ENCODE measurements at regions not wholly inside any gene's neighbourhood (a gene's known extent, or its start where the extent isn't known, plus 50 kb on each side); places are given as distances from the start of the nearest gene placed in this dataset.

GRCh38 chr9:80796632-80797031 is 892.7 kb downstream of the TLE1 start:
- DNase-seq, result no peak
- WGBS, 4 donors, result 79 to 87% (median 83%) methylated on average over 7 of the region's 7 CpGs

GRCh38 chr9:80794197-80794596 is 895.1 kb downstream of the TLE1 start:
- no peaks in the 10 kb centered on the region for H3K36me3 ChIP-seq (replicated peaks in 1 of 2)
- DNase-seq, result no peak
- H3K4me1 ChIP-seq (replicated peaks in 1 of 2), result no peaks in the 10 kb centered on the region
- no peak overlapping the region for H3K27ac ChIP-seq
- no peak for TF ChIP-seq POLR2A (IDR thresholded peaks at IDR 0.05)
- no peak for TF ChIP-seq CTCF (IDR thresholded peaks at IDR 0.05)
- intact Hi-C loops (cut with DNase I), result no loop called here
- H3K4me3 ChIP-seq, result no peak overlapping the region
- no peaks in the 10 kb centered on the region for H3K9me3 ChIP-seq (replicated peaks in 1 of 3)
- WGBS, 4 donors, result 79 to 86% (median 82%) methylated on average over 5 of the region's 5 CpGs
- H3K27me3 ChIP-seq, result no peaks in the 10 kb centered on the region

More at GRCh38 chr9:80796632-80797031, 892.7 kb downstream of the TLE1 start:
- intact Hi-C loops (cut with DNase I), result no loop called here
- Histone ChIP-seq H3K4me1 (replicated peaks in 1 of 2) (no peaks in the 10 kb centered on the region), H3K36me3 (replicated peaks in 1 of 2) (no peaks in the 10 kb centered on the region), H3K9me3 (replicated peaks in 1 of 3) (no peaks in the 10 kb centered on the region), H3K27ac (no peak overlapping the region), H3K4me3 (no peak overlapping the region), H3K27me3 (no peaks in the 10 kb centered on the region)
- TF ChIP-seq CTCF (IDR thresholded peaks at IDR 0.05) (no peak), POLR2A (IDR thresholded peaks at IDR 0.05) (no peak)

- no peaks in the 10 kb centered on the region for H3K36me3 ChIP-seq (replicated peaks in 1 of 2)
- H3K4me1 ChIP-seq (replicated peaks in 1 of 2), result no peaks in the 10 kb centered on the region
- H3K4me3 ChIP-seq, result no peak overlapping the region
- DNase-seq, result no peak
- no peak for TF ChIP-seq POLR2A (IDR thresholded peaks at IDR 0.05)
- H3K27me3 ChIP-seq, result no peaks in the 10 kb centered on the region
- H3K9me3 ChIP-seq (replicated peaks in 1 of 3), result no peaks in the 10 kb centered on the region
- no peak overlapping the region for H3K27ac ChIP-seq
- intact Hi-C loops (cut with DNase I), result no loop called here
These were observed 895.6 kb downstream of the TLE1 start for GRCh38 chr9:80793706-80794105.

GRCh38 chr9:80792726-80793125 is 896.6 kb downstream of the TLE1 start:
- intact Hi-C loops (cut with DNase I), result no loop called here
- Histone ChIP-seq H3K27me3 (no peaks in the 10 kb centered on the region), H3K9me3 (replicated peaks in 1 of 3) (no peaks in the 10 kb centered on the region), H3K4me1 (replicated peaks in 1 of 2) (no peaks in the 10 kb centered on the region), H3K27ac (no peak overlapping the region), H3K36me3 (replicated peaks in 1 of 2) (no peaks in the 10 kb centered on the region), H3K4me3 (no peak overlapping the region)
- TF ChIP-seq POLR2A (IDR thresholded peaks at IDR 0.05), result no peak
- DNase-seq, result no peak
- WGBS, 4 donors, result 59 to 79% (median 73%) methylated on average over 3 of the region's 3 CpGs

- no peak for TF ChIP-seq POLR2A (IDR thresholded peaks at IDR 0.05)
- no peak for TF ChIP-seq CTCF (IDR thresholded peaks at IDR 0.05)
- WGBS, 4 donors, result 45 to 60% (median 53%) methylated on average over 2 of the region's 2 CpGs
- Histone ChIP-seq H3K27ac (no peak overlapping the region), H3K4me3 (no peak overlapping the region), H3K9me3 (replicated peaks in 1 of 3) (no peaks in the 10 kb centered on the region), H3K4me1 (replicated peaks in 1 of 2) (no peaks in the 10 kb centered on the region), H3K27me3 (no peaks in the 10 kb centered on the region), H3K36me3 (replicated peaks in 1 of 2) (no peaks in the 10 kb centered on the region)
- no peak for DNase-seq
- intact Hi-C loops (cut with DNase I), result no loop called here
These were observed 897.5 kb downstream of the TLE1 start for GRCh38 chr9:80791836-80792235.

All from adrenal gland (tissue), 9 donors.